Stimulated activated memory B cell treated with anti-CD40 and anti-IgM and Interleukin-4, amounts not matched to agents 10 μg/mL and 1 μg/mL and 100 μg/mL, for 72 hours (primary cell): ENCODE measurements at regions not wholly inside any gene's neighbourhood (a gene's known extent, or its start where the extent isn't known, plus 50 kb on each side); places are given as distances from the start of the nearest gene placed in this dataset.
"Not testable (repeated sequence)": the region's sequence is repeated elsewhere in the genome, so short reads cannot be mapped to it uniquely, and the experiment has no call there.

Experiments used
- ATAC-seq: fragments of 150-1000 bp; cut with Tn5 transposase; 2 replicates; pipeline ENCODE4 v1.10.0; 2021
- H3K27ac Mint-ChIP-seq: one replicate; pipeline ENCODE4 v1.8.0; 2022; ENCODE audit warnings: mild to moderate bottlenecking, mixed read lengths
- H3K27me3 Mint-ChIP-seq: one replicate; pipeline ENCODE4 v1.8.0; 2022; ENCODE audit warnings: mixed read lengths
- H3K36me3 Mint-ChIP-seq: one replicate; pipeline ENCODE4 v1.8.0; 2022; ENCODE audit warnings: mixed read lengths
- H3K4me1 Mint-ChIP-seq: one replicate; pipeline ENCODE4 v1.8.0; 2022; ENCODE audit warnings: mixed read lengths
- H3K4me3 Mint-ChIP-seq: one replicate; pipeline ENCODE4 v1.8.0; 2022; ENCODE audit warnings: mild to moderate bottlenecking, moderate library complexity, mixed read lengths
- H3K9me3 Mint-ChIP-seq: one replicate; pipeline ENCODE4 v1.8.0; 2022; ENCODE audit warnings: mixed read lengths

GRCh38 chrX:122579526-122579925 is 604.6 kb upstream of the GRIA3 start:
- H3K4me3 Mint-ChIP-seq = no peak overlapping the region
- H3K27me3 Mint-ChIP-seq = no peaks in the 10 kb centered on the region
- no peak for ATAC-seq
- no peak overlapping the region for H3K27ac Mint-ChIP-seq
- H3K36me3 Mint-ChIP-seq = no peaks in the 10 kb centered on the region
- H3K9me3 Mint-ChIP-seq = peaks cover 8% of the 10 kb centered on the region
- H3K4me1 Mint-ChIP-seq = no peaks in the 10 kb centered on the region

GRCh38 chrX:122582280-122582974 is 601.7 kb upstream of the GRIA3 start:
- H3K36me3 Mint-ChIP-seq = no peaks in the 10 kb centered on the region
- peaks cover 5% of the 10 kb centered on the region for H3K9me3 Mint-ChIP-seq
- H3K27me3 Mint-ChIP-seq = no peaks in the 10 kb centered on the region
- no peak overlapping the region for H3K4me3 Mint-ChIP-seq
- no peaks in the 10 kb centered on the region for H3K4me1 Mint-ChIP-seq
- ATAC-seq = no peak
- no peak overlapping the region for H3K27ac Mint-ChIP-seq

DNA sequence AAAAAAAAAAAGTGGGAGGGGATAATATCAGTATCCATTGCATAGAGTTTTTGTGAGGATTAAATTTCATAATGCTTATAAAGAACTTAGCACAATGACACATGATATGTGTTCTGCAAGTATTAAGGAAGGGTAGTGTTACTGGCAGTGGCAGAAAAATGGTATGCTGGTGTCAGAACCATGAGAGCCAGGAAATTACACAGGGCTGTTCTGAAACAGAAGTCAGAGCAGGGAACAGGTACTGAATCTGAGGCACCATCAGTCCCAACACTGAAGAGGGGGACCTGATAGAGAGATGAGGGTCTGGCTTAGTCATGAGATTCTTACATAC is 601.1 kb upstream of the GRIA3 start:
- Mint-ChIP-seq H3K4me1 (no peaks in the 10 kb centered on the region), H3K4me3 (no peak overlapping the region)

DNA sequence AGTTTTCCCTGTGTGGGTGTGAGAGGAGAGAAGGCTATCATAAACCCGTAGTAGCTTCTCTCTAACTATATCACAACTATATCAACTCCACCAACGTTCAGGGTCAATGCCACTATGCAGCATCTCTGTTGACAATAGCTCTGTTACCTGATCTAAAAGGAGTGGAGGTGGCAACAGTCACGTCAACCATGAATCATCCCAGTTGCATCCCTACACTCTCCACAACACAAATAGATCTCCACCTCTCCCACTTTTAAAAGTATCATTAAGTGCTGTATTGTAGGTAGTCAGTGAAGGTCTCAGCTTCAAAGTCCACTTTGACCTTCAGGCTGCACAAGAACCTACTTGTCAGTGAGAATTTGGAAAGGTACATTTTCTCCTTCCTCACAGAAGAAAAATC is 600.5 kb upstream of the GRIA3 start:
- no peak overlapping the region for H3K27ac Mint-ChIP-seq
- ATAC-seq = no peak
- no peak overlapping the region for H3K4me3 Mint-ChIP-seq
- no peaks in the 10 kb centered on the region for H3K4me1 Mint-ChIP-seq
- peaks cover 5% of the 10 kb centered on the region for H3K9me3 Mint-ChIP-seq
- no peaks in the 10 kb centered on the region for H3K27me3 Mint-ChIP-seq
- H3K36me3 Mint-ChIP-seq = no peaks in the 10 kb centered on the region

More for the DNA sequence above, 601.1 kb upstream of the GRIA3 start:
- H3K27ac Mint-ChIP-seq = no peak overlapping the region
- no peaks in the 10 kb centered on the region for H3K36me3 Mint-ChIP-seq
- no peak for ATAC-seq
- no peaks in the 10 kb centered on the region for H3K27me3 Mint-ChIP-seq
- peaks cover 5% of the 10 kb centered on the region for H3K9me3 Mint-ChIP-seq

DNA sequence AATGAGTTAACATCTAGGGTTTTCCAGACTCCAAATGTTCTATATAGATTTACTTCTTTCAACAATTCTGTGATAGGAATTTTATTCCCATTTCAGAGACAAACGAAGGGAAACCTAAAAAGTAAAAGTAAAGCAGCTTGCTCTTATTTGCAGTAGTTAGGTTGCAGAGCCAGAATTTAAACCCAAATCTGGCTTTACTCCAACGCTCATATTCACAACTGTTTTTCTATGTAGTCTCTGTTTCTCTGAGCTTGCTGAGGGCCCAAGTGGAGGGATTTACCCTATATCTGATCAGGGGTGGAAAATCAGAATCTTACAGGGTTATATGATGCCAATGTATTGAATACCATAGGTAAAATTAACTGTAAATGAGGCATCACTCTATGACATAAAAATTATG is 599.1 kb upstream of the GRIA3 start:
- Mint-ChIP-seq H3K27me3 (no peaks in the 10 kb centered on the region), H3K4me1 (no peaks in the 10 kb centered on the region), H3K4me3 (no peak overlapping the region), H3K27ac (no peak overlapping the region), H3K36me3 (no peaks in the 10 kb centered on the region), H3K9me3 (peaks cover 4% of the 10 kb centered on the region)
- ATAC-seq = no peak

- Mint-ChIP-seq H3K27ac (no peak overlapping the region), H3K4me3 (no peak overlapping the region), H3K4me1 (no peaks in the 10 kb centered on the region), H3K36me3 (no peaks in the 10 kb centered on the region), H3K9me3 (no peaks in the 10 kb centered on the region), H3K27me3 (no peaks in the 10 kb centered on the region)
- no peak for ATAC-seq
Observed at GRCh38 chrX:122586831-122587230, 597.2 kb upstream of the GRIA3 start.

DNA sequence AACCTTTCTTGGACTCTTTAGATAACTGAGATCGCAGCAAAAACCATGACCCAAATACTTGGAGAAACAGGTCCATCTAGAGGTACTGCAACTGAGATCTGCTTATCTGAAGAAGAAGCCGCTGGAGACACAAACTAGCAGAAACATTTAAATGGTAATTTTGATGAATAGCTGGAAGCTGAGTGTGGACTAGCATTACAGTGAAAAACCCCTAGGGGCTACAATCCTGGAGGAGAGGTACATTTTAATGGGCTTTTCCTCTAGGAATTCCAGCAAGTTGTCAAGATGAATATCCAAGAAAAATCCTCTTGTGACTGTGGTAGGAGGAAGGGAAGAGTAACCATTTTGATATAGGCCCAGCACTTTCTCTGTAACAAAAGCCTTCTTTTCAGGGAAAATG is 592.5 kb upstream of the GRIA3 start:
- Mint-ChIP-seq H3K27ac (no peak overlapping the region), H3K9me3 (no peaks in the 10 kb centered on the region), H3K27me3 (no peaks in the 10 kb centered on the region), H3K36me3 (no peaks in the 10 kb centered on the region), H3K4me3 (no peak overlapping the region), H3K4me1 (no peaks in the 10 kb centered on the region)
- ATAC-seq = no peak

DNA sequence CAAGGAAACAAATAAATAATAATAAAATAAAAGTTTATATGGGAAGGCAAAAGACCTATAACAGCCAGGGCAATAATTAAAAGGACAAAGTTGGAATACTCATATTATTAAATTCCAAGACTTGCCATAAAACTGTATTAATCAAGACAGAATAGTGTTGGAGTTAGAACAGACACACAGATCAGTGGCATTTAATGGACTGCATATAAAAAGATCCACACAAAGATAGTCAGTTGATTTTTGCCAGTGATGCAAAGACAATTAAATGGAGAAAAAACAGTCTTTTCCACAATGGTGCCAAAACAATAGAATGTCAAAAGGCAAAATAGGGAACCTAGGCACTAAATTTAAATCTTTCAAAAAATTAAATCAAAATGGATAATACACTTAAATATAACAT is 587.1 kb upstream of the GRIA3 start:
- ATAC-seq = no peak
- Mint-ChIP-seq H3K27me3 (no peaks in the 10 kb centered on the region), H3K4me1 (no peaks in the 10 kb centered on the region), H3K9me3 (no peaks in the 10 kb centered on the region), H3K27ac (no peak overlapping the region), H3K4me3 (no peak overlapping the region), H3K36me3 (no peaks in the 10 kb centered on the region)

DNA sequence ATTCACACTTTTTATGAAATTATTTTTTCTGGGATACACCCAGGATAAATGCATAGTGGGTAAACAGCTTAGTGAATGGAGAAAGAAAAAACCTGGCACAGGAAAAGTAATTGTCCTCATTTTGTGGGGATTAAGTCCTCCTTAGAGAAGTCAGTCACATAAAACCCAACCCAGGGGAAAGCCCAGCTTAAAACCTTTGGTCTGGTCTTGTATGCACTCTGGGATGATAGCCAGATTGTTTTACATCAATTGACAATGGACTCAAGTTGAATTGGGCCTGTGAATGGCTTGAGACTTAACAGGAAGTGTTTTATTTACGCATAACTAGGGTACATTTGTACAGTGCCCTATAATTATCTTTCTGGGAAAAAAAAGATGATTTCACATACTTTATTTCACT is 561.3 kb upstream of the GRIA3 start:
- Mint-ChIP-seq H3K36me3 (no peaks in the 10 kb centered on the region), H3K27ac (no peak overlapping the region), H3K4me1 (no peaks in the 10 kb centered on the region), H3K9me3 (no peaks in the 10 kb centered on the region), H3K27me3 (no peaks in the 10 kb centered on the region), H3K4me3 (no peak overlapping the region)
- no peak for ATAC-seq

- Mint-ChIP-seq H3K36me3 (no peaks in the 10 kb centered on the region), H3K9me3 (no peaks in the 10 kb centered on the region), H3K27me3 (no peaks in the 10 kb centered on the region), H3K27ac (no peak overlapping the region), H3K4me3 (no peak overlapping the region), H3K4me1 (no peaks in the 10 kb centered on the region)
- ATAC-seq = no peak
Observed at GRCh38 chrX:122625239-122625638, 558.8 kb upstream of the GRIA3 start.

DNA sequence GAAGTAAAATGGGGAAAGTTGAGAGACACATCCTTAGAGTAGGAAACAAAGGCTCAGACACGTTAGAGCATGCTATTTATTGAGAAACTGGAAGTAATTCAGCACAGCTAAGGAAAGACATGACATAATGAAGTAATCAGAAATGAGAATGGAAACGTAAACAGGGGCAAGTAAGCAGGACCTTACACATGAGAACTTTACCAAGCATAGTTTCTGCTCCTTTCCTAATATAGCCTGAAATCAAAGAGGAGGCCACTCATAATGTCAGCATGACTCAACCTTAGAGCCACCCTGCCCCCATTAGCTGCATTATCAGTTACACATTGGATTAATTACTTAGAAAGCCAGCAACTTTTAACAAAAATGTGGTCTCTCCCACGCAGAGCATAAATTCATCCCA is 558.3 kb upstream of the GRIA3 start:
- H3K36me3 Mint-ChIP-seq = no peaks in the 10 kb centered on the region
- no peaks in the 10 kb centered on the region for H3K9me3 Mint-ChIP-seq
- no peaks in the 10 kb centered on the region for H3K27me3 Mint-ChIP-seq

DNA sequence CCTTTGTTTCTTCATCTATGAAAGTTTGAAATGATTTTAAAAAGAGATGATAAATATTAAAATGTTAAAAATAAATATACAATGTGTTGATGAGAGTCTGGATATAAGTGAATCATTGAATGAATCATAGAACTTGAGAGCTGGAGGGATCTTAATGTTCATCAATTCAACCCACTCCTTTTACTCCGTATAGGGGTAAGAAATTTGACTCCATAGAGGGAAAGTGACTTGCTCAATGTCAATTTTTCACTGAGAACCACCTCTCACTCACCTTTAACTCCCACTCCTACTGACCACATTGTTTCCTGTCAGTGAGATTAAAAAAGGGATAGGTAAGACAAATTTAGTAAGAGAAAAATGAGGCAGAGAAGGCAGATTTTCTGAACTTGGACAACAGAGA is 557.2 kb upstream of the GRIA3 start:
- ATAC-seq = no peak
- Mint-ChIP-seq H3K27ac (no peak overlapping the region), H3K4me1 (no peaks in the 10 kb centered on the region), H3K27me3 (no peaks in the 10 kb centered on the region), H3K9me3 (no peaks in the 10 kb centered on the region), H3K36me3 (no peaks in the 10 kb centered on the region), H3K4me3 (no peak overlapping the region)

More for the DNA sequence above, 558.3 kb upstream of the GRIA3 start:
- Mint-ChIP-seq H3K4me3 (no peak overlapping the region), H3K27ac (no peak overlapping the region), H3K4me1 (no peaks in the 10 kb centered on the region)
- ATAC-seq = no peak

DNA sequence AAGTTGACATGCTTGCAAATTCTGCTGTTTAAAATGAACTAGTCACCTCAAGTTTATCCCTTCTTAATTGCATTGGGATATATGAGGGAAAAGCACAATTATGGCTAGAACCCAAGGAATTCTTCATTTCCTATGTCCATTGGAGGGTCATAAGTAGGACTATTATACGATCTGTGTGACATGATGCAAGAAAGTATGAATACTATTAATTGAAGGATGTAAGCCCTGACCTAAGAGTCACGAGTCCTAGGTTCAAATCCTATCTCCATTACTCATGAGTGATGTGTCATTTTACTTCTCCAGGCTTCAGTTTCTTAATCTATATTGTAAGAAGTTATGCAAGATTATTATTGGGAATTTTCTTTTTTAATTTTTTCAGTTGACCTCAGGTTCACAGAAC is 542.9 kb upstream of the GRIA3 start:
- H3K36me3 Mint-ChIP-seq = no peaks in the 10 kb centered on the region
- ATAC-seq = no peak

GRCh38 chrX:122641826-122642225 is 542.3 kb upstream of the GRIA3 start:
- H3K27ac Mint-ChIP-seq = no peak overlapping the region
- no peak for ATAC-seq
- H3K36me3 Mint-ChIP-seq = no peaks in the 10 kb centered on the region
- H3K4me3 Mint-ChIP-seq = no peak overlapping the region
- H3K4me1 Mint-ChIP-seq = no peaks in the 10 kb centered on the region
- peaks cover 2% of the 10 kb centered on the region for H3K9me3 Mint-ChIP-seq
- no peaks in the 10 kb centered on the region for H3K27me3 Mint-ChIP-seq

More for the DNA sequence above, 542.9 kb upstream of the GRIA3 start:
- no peak overlapping the region for H3K4me3 Mint-ChIP-seq
- no peaks in the 10 kb centered on the region for H3K27me3 Mint-ChIP-seq
- H3K27ac Mint-ChIP-seq = no peak overlapping the region
- H3K9me3 Mint-ChIP-seq = peaks cover 2% of the 10 kb centered on the region
- H3K4me1 Mint-ChIP-seq = no peaks in the 10 kb centered on the region

DNA sequence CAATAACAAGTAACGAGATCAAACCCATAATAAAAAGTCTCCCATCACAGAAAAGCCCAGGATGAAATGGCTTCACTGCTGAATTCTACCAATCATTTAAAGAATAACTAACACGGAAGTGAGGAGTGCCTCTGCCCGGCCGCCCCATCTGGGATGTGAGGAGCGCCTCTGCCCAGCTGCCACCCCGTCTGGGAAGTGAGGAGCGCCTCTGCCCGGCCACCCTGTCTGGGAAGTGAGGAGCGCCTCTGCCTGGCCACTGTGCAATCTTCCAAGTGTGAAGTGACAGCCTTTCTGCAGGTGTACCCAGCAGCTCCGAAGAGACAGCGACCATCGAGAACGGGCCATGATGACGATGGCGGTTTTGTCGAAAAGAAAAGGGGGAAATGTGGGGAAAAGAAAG is 528.8 kb upstream of the GRIA3 start:
- H3K36me3 Mint-ChIP-seq, H3K9me3 Mint-ChIP-seq, H3K27ac Mint-ChIP-seq, H3K4me1 Mint-ChIP-seq, H3K27me3 Mint-ChIP-seq, ATAC-seq, H3K4me3 Mint-ChIP-seq: not testable (repeated sequence)

DNA sequence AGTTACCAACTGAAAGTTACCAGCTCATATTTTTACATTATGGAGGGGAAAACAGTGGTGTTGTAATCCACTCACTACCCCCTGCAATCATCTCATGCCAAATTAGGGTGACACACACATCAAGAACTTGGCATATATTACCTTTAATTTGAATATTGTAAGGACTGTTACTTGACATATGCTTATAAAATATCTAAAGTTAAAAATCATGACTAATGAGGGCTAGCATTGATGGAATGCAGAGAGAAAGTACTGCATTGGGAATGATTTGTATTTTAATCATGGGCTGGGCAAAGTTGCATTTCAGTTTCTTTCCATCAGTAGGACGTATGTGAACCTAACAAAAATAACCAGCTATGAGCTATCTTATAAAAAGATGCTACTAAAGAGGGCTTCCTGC is 517.5 kb upstream of the GRIA3 start:
- no peak overlapping the region for H3K27ac Mint-ChIP-seq
- no peak overlapping the region for H3K4me3 Mint-ChIP-seq
- no peaks in the 10 kb centered on the region for H3K27me3 Mint-ChIP-seq
- ATAC-seq = no peak
- H3K9me3 Mint-ChIP-seq = peaks cover 3% of the 10 kb centered on the region
- H3K36me3 Mint-ChIP-seq = no peaks in the 10 kb centered on the region
- no peaks in the 10 kb centered on the region for H3K4me1 Mint-ChIP-seq

- H3K27ac Mint-ChIP-seq = no peak overlapping the region
- H3K27me3 Mint-ChIP-seq = no peaks in the 10 kb centered on the region
- no peaks in the 10 kb centered on the region for H3K4me1 Mint-ChIP-seq
- H3K9me3 Mint-ChIP-seq = peaks cover 3% of the 10 kb centered on the region
- no peak overlapping the region for H3K4me3 Mint-ChIP-seq
- no peaks in the 10 kb centered on the region for H3K36me3 Mint-ChIP-seq
- ATAC-seq = no peak
Observed at GRCh38 chrX:122667667-122668066, 516.4 kb upstream of the GRIA3 start.
